SKM-1 treated with dmso at 0.1 percent for 144 hours (cell line): ENCODE measurements at regions not wholly inside any gene's neighbourhood (a gene's known extent, or its start where the extent isn't known, plus 50 kb on each side); places are given as distances from the start of the nearest gene placed in this dataset.
"Not testable (repeated sequence)": the region's sequence is repeated elsewhere in the genome, so short reads cannot be mapped to it uniquely, and the experiment has no call there.

Source experiments
- DNase-seq: peaks from one replicate; lab custom pipeline; 2025; ENCODE audit not compliant: unreplicated experiment; lab: John Stamatoyannopoulos, UW

GRCh38 chr3:36187197-36187596 lies 193.1 kb upstream of the STAC start:
- not testable (repeated sequence) for DNase-seq

- DNase-seq: no peak
Measured at GRCh38 chr3:36192901-36193300, 187.4 kb upstream of the STAC start.

GRCh38 chr3:36193448-36193847 lies 186.9 kb upstream of the STAC start:
- no peak for DNase-seq

GRCh38 chr3:36196058-36196457 lies 184.2 kb upstream of the STAC start:
- DNase-seq: no peak

GRCh38 chr3:36197151-36197550 lies 183.2 kb upstream of the STAC start:
- DNase-seq: no peak

- DNase-seq: no peak
Measured at GRCh38 chr3:36201546-36201945, 178.8 kb upstream of the STAC start.

- no peak for DNase-seq
Measured at GRCh38 chr3:36206956-36207580, 173.2 kb upstream of the STAC start.

GRCh38 chr3:36210840-36211651 lies 169.3 kb upstream of the STAC start:
- no peak for DNase-seq

GRCh38 chr3:36211652-36211999 lies 168.7 kb upstream of the STAC start:
- no peak for DNase-seq

GRCh38 chr3:36212251-36212650 lies 168.1 kb upstream of the STAC start:
- DNase-seq: no peak

- no peak for DNase-seq
Measured at GRCh38 chr3:36214460-36214859, 165.8 kb upstream of the STAC start.

- DNase-seq: no peak
Measured at GRCh38 chr3:36215241-36215640, 165.1 kb upstream of the STAC start.

GRCh38 chr3:36219398-36219797 lies 160.9 kb upstream of the STAC start:
- DNase-seq: no peak

GRCh38 chr3:36220173-36220572 lies 160.1 kb upstream of the STAC start:
- DNase-seq: no peak

GRCh38 chr3:36221975-36222374 lies 158.3 kb upstream of the STAC start:
- DNase-seq: no peak

GRCh38 chr3:36227980-36228379 lies 152.3 kb upstream of the STAC start:
- DNase-seq: no peak

GRCh38 chr3:36229496-36229895 lies 150.8 kb upstream of the STAC start:
- DNase-seq: no peak

GRCh38 chr3:36232797-36233489 lies 147.4 kb upstream of the STAC start:
- DNase-seq: no peak

GRCh38 chr3:36244728-36245127 lies 135.6 kb upstream of the STAC start:
- no peak for DNase-seq

GRCh38 chr3:36248374-36248773 lies 131.9 kb upstream of the STAC start:
- DNase-seq: no peak

- DNase-seq: no peak
Measured at GRCh38 chr3:36250191-36250590, 130.1 kb upstream of the STAC start.

GRCh38 chr3:36257158-36257852 lies 123.0 kb upstream of the STAC start:
- no peak for DNase-seq
